Stimulated activated CD4-positive, alpha-beta T cell treated with anti-CD3 and anti-CD28 coated beads, TNF-alpha, amount 100 ng/mL, for 48 hours (primary cell): ENCODE measurements at regions not wholly inside any gene's neighbourhood (a gene's known extent, or its start where the extent isn't known, plus 50 kb on each side); places are given as distances from the start of the nearest gene placed in this dataset.

ENCODE experiments used
- DNase-seq, 3 donors: peaks; one replicate each; pipeline ENCODE4 v3.0.0-alpha.2; 2020; ENCODE audit warnings: low read depth in 3 of 3

DNA sequence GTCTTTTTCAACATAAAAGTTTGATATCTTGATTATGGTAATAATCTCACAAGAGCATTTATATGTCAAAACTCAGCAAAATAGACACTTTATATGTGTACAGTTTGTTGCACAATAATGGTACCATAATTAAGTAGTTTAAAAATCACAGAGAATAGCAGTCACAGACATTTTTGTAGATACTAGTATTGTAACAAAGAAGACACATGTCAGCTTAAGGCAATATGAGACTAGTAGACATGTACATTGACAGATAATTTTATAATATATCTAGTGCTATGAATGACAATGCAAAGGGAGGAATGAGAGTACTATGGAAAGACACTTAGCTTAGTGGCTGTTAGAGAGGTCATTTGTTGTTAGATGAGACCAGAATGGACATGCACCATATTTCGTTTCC is 1490.6 kb upstream of the CDH6 start:
- no peak for DNase-seq

GRCh38 chr5:29701600-29701999 is 1491.9 kb upstream of the CDH6 start:
- no peak for DNase-seq

GRCh38 chr5:29697785-29698414 is 1495.6 kb upstream of the CDH6 start:
- DNase-seq = no peak

DNA sequence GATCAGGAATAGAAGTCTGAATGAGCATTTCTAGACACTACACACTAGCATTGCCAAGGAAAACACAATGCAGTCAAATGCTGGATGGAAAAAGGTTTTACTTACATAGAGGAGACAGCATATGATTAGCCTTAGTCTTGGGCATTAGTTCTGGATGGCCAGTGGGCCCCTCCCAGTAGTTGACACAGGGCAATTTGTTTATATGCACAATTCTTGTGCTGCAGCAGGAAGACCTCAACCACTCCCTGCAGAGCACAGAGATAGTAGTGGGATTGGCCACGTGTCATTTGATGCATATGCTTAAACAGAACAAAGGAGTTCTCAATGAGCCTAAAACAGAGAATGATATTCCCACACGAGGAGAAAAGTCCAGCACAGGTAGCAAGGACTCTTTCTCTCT is 1496.2 kb upstream of the CDH6 start:
- DNase-seq = no peak

DNA sequence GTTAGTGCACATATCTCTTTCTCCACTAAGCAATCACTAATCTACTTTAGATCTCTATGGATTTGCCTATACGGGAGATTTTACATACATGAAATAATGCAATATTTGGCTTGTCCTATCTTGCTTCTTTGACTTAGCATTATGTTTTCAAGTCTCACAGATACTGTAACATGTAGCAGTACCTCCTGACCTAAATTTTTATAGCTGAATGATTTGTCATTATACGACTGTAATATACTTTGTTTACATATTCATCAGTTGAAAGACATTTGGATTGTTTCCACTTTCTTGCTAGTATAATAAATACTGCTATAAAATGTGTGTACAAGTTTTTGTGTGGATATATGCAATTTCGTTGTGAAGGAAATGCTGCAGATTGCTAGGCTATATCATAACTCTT is 1520.8 kb upstream of the CDH6 start:
- DNase-seq = no peak

GRCh38 chr5:29662876-29663275 is 1530.6 kb upstream of the CDH6 start:
- DNase-seq = no peak

DNA sequence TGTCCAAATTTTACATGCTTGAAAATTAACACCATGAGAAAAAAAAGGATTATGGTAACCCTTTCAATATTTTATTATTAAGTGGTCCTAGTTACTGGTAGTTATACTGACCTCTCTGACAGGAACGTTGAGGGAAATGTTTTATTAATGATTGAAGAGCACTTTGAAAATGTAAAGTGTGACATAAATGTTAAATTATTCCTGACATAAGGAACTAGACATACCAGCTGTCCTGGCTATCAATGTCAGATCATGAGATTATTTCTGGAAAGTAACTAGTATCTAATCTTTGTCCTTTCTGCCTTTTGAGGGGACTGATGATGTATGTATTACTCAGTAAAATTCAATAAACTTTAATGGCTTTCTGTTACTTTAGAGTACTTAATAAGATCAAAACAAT is 1538.5 kb upstream of the CDH6 start:
- DNase-seq = no peak

DNA sequence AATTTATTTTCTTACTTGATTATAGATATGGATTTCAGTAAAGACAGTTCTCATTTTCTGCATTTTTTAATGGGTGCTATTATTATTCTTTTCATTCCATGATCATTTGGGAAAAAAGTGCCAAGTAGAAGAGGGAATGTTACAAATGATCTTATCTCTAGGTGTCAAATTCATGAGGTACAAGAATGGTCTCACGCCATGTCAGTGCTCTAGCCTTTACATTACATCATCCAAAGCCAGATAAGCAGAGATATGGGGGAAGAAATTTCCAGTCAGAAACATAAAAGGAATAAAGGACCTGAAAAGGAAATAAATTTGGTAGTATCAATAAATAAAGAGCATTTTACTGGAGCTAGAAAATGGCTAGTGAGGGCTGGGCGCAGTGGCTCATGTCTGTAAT is 1544.2 kb upstream of the CDH6 start:
- DNase-seq = no peak

DNA sequence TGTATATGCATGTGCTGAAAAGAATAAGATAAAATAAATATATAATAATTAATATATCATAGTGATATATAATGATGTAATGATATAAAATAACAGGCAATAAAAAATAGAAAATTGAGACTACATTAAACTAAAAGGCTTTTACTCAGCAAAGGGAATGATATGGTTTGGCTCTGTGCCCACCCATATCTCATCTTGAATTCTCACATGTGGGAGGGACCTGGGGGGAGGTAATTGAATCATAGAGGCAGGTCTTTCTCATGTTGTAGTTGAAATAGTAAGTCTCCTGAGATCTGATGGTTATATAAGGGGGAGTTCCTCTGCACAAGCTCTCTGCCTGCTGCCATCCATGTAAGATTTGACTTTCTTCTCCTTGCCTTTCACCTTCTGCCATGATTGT is 1550.9 kb upstream of the CDH6 start:
- no peak for DNase-seq

- DNase-seq = no peak
Observed at GRCh38 chr5:29614206-29614605, 1579.3 kb upstream of the CDH6 start.

- no peak for DNase-seq
Observed at GRCh38 chr5:29588236-29588635, 1605.2 kb upstream of the CDH6 start.

DNA sequence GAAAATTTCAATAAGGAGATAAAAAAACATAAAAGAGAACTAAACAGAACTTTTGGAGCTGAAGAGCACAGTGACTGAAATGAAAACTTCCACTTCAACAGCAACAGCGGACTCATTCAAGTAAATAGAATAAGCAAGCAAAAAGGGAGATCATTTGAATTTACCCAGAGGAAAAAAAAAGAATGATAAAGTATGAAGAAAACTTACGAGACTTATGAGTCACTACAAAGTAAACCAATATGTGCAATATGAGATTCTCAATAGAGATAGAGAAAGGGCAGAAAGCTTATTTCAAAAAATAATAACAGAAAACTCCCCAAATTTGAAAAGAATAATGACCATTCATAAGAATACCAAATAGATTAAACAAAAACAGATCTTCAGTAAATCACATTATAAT is 1605.7 kb upstream of the CDH6 start:
- no peak for DNase-seq

- DNase-seq = no peak
Observed at GRCh38 chr5:29568028-29568427, 1625.5 kb upstream of the CDH6 start.

GRCh38 chr5:29561564-29561963 is 1631.9 kb upstream of the CDH6 start:
- DNase-seq = no peak

- DNase-seq = no peak
Observed at GRCh38 chr5:29550523-29550922, 1643.0 kb upstream of the CDH6 start.

GRCh38 chr5:29548262-29548661 is 1645.2 kb upstream of the CDH6 start:
- no peak for DNase-seq

DNA sequence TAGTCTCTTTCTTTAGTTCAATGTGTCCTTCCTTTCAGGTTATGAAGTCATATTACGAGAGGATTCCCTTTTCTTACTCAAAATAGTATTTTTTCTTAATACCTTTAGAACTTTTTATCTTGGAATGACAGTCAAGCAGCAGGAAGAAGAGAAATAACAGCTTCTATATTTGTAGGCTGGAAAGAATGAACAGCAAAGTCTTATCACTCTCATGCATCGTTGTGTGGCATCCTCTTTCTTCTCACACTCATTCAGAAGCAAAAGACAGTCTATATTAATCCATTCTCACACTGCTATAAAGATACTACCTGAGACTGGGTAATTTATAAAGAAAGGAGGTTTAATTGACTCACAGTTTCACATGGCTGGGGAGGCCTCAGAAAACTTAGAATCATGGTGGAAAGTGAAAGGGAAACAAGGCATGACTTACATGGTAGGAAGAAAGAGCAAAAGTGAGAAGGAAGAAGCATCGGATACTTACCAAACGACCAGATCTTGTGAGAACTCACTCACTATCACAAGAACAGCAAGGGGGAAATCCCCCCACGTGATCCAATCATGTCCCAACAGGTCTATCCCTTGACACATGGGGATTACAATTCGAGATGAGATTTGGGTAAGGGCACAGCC is 1646.1 kb upstream of the CDH6 start:
- no peak for DNase-seq

- no peak for DNase-seq
Observed at GRCh38 chr5:29543501-29543900, 1650.0 kb upstream of the CDH6 start.

GRCh38 chr5:29524227-29524626 is 1669.3 kb upstream of the CDH6 start:
- DNase-seq = no peak

DNA sequence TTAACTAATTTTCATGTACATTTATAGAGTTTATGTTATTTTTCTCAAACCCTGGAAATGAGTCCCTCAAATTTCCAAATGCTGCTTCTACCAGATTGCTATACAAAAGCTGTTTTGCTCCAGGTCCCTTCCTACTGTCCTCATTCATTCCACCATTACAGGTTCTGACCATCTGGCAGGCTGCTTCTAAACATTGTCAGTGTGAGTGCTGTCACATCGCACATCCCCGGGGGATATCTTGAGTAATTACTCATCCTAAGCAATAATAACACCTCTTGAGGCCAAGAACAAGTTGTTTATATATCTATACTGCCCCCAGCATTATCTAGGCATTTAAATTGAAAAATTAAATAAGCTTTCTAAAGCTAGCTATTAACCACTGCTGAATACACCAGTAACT is 1675.3 kb upstream of the CDH6 start:
- no peak for DNase-seq

GRCh38 chr5:29516224-29516623 is 1677.3 kb upstream of the CDH6 start:
- DNase-seq = no peak

- DNase-seq = no peak
Observed at GRCh38 chr5:29508131-29508530, 1685.4 kb upstream of the CDH6 start.

DNA sequence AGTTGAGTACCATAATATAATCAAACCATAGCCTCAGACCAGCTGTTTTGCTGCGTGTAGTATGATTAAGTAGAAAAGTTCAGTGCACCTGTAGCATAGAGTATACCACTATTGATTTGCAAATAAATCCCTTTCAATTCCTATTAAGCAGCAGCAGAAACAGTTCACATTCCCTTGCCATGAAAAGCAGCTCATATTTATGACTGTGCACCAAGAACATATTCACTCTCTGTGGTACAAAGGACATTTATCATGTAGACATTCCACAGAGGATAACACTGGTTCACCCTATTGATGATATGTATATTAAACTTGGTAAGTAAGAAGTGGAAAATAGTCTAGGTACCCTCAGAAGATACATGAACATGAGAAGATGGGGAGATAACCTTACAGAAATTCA is 1689.1 kb upstream of the CDH6 start:
- DNase-seq = no peak

DNA sequence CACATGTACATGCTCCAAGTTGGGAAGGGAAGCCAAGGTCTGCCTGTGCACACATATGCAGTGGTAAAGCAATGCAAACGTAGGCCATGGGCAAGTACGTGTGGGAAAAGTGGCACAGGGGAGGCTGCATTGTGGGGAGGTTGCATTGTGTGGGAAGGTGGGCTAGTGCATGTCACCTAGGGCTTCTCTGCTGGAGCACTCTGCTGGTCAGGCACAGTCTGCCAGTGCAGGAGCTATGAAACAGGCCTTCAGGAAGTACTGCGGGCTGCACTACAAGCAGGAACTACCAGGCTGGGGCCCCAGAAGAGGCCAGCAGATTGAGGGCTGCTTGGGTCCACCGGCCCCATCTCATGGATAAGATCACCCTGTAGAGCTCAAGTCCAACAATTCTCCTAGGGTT is 1694.6 kb upstream of the CDH6 start:
- DNase-seq = no peak
